AG10803 (cell line): ENCODE measurements at regions not wholly inside any gene's neighbourhood (a gene's known extent, or its start where the extent isn't known, plus 50 kb on each side); places are given as distances from the start of the nearest gene placed in this dataset.

ENCODE experiments used
- DNase-seq: peaks from one replicate; pipeline ENCODE4 v3.0.0; 2010; ENCODE audit warnings: low read depth
- H3K4me3 ChIP-seq: 2 replicates; pipeline ENCODE4 v1.5.1; 2011; ENCODE audit warnings: mild to moderate bottlenecking, low read length, control low read depth
- CTCF ChIP-seq: conservative IDR thresholded peaks from 2 replicates; pipeline ENCODE4 v1.5.1; 2011; ENCODE audit warnings: mild to moderate bottlenecking, low read length, control low read depth, inconsistent platforms

DNA sequence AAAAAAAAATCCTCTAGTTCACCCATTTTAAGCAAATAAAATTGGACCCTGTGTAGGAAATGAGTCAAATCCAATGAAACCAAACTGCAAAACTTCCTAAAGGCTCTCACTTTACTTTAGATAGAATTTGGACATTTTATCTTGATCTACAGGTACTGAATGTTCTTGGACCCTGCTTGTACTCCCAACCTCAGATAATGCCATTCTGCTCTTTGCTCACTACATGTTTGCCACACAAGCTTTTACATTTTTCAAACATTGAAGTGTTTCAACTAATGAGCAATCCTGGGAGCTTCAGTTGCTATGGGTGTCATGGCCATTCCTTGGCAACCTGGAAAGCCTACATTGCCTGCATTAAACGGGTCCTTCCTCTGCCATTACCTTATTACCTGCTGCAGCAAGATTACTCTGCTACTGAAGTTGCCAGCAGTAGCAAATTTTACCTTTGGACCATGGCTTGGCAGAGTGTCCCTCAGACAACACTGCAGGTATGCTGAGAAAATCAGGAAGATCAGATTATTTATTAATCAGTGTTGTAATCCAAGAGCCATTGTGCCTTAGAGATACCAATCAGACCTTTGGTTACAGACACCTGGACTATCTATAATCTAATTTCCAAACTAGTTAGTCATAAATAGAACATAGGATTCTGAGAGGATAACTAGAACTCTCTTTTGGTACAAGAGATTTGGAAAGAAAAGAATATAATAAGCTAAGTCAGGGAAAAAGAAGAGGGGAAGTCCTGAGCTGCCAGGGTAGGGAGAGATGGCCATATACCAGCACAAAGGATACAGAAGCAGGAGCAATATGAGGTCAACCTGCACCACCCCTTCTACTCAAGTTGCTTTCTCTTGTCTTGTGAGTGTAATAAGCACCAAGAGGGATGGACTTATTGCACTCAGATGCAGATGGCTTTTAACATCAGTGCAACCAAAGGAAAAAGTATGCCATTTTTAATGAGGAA, 293.3 kb upstream of the TFPI start:
- H3K4me3 ChIP-seq = no peak overlapping the region
- DNase-seq = no peak
- no peak for TF ChIP-seq CTCF

- TF ChIP-seq CTCF = no peak
- DNase-seq = no peak
- H3K4me3 ChIP-seq = no peak overlapping the region
Observed at GRCh38 chr2:187851955-187852561, 297.8 kb upstream of the TFPI start.

- no peak overlapping the region for H3K4me3 ChIP-seq
- no peak for DNase-seq
- TF ChIP-seq CTCF = no peak
Observed at GRCh38 chr2:187853381-187853791, 299.2 kb upstream of the TFPI start.

- no peak for TF ChIP-seq CTCF
- no peak overlapping the region for H3K4me3 ChIP-seq
- DNase-seq = no peak
Observed at GRCh38 chr2:187854801-187855200, 300.6 kb upstream of the TFPI start.

GRCh38 chr2:187855689-187856088, 301.5 kb upstream of the TFPI start:
- no peak overlapping the region for H3K4me3 ChIP-seq
- DNase-seq = no peak
- TF ChIP-seq CTCF = no peak

- TF ChIP-seq CTCF = no peak
- DNase-seq = no peak
- no peak overlapping the region for H3K4me3 ChIP-seq
Observed at GRCh38 chr2:187857826-187858225, 303.6 kb upstream of the TFPI start.

DNA sequence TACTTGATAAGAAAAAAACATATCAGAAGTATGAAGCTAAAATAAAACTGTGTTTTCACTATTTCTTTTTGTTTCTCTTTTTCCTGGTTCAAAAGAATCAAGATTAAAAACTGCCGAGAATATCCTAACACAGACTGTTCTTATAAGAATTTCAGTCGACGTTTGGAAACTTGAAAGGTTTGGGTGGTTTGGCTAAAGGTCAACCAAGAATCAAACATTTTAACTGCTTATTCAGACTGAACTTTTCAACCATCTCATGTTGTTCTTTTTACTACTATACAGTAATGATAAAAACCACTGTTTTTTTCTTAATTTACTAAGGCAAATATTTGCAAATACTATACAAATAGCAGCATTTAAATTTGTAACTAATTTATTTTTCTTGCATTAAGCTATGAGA, 308.5 kb upstream of the TFPI start:
- no peak for TF ChIP-seq CTCF
- DNase-seq = no peak
- no peak overlapping the region for H3K4me3 ChIP-seq
